DLD1 (cell line): ENCODE measurements at regions not wholly inside any gene's neighbourhood (a gene's known extent, or its start where the extent isn't known, plus 50 kb on each side); places are given as distances from the start of the nearest gene placed in this dataset.
"Not testable (repeated sequence)": the region's sequence is repeated elsewhere in the genome, so short reads cannot be mapped to it uniquely, and the experiment has no call there.

Experiments used
- in situ Hi-C: cut with HindIII; loops from 2 replicates; pipeline ENCODE4 v1.10.0; 2017; ENCODE audit warnings: low sequenced_read_pairs

DNA sequence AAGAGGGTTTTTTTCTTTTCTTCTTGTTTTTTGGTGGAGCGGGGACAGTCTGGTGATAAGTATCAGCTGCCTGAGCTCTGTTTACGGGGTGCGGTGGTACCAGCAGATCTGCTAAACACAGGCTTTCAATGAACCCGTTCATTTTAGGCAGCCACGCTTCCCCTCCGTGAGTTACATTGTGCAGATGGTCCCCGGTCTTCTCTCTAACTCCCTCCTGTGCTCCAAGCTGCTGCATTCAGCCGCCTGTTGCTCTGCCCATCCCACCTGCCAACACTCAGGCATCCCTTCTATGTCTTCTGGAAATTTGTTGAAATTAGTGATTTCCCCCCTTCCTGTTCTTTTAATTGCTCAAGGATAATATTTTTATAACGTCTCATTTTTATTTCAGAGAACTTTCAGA lies 82.1 kb upstream of the ELAC2 start:
- in situ Hi-C loops: no loop called here

DNA sequence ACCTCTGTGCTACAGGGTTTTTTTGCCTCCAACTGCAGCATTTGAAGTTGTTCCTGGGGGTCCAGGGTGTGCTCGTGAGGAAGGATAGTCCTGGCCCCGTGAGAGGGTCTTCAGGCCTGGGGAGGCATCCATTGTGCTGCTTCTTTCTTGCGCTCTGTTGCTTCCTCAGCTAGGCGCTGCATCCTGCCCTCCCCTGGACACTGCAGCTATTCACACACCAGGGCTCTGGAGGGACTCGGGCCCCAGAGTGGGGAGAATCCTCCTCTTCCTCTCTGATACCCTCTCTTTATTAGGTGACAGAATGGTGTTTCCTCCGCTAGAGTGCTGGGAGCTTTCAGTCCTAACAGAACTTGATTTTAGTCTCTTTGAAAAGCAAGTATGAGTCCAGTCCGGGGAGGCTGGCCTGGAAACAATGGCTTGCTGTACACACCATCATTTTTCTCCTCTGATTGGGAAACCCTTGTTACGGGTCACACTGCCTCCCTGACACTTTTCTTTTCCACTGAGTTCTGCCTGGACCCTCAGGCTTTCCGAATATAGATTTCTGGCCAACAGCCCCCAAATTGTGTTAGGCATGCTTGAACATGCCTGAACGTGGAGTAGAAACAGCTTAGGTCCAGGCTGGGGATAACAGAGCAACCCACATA lies 81.4 kb upstream of the ELAC2 start:
- in situ Hi-C loops: no loop called here

DNA sequence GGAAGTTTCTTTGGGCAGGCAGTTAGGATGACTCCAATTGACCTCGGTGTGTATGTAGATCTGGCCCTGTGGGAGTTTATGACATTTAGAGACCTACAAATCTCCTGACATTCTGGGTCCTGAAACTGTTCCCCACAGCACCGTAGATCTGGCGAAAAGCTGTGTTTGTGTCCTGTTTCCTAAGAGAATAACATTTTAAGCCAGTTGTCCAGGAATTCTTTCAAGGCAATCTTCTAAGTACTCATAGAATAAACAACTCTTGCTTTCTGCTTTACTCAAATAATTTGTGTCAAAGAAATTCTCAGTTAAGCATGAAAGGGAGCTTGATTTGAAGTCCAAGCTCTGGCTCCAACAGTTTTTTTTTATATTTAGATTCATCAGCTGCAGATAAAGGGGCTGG lies 78.5 kb upstream of the ELAC2 start:
- in situ Hi-C loops: no loop called here

DNA sequence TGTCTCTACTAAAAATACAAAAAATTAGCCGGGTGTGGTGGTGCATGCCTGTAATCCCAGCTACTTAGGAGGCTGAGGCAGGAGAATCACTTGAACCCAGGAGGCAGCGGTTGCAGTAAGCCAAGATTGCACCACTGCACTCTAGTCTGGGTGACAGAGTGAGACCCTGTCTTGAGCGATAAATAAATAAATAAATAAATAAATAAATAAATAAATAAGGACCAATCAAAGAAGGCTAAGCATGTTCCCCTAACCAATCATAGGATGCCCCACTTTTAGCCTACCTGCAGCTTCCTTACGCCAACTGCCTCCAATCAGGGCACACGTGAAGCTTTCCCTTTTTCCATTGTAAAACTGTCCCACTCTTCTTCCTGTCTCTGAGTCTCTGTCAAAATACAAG lies 74.2 kb upstream of the ELAC2 start:
- in situ Hi-C loops: not testable (repeated sequence)

DNA sequence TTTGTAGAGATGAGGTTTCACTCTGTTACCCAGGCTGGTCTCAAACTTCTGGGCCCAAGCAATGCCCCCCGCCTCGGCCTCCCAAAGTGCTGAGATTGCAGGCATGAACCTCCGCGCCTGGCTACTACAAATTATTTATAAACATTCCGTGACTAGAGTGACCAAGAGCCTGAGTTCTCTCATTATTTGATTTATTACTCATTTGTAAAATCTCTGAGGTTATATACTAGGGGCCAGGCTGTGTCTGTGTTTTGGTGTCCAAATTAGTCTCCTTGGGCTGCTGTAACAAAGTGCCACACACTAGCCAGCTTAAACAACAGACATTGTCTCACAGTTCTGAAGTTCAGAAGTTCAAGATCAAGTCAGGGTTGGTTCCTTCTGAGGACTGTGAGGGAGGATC lies 70.8 kb upstream of the ELAC2 start:
- in situ Hi-C loops: no loop called here

DNA sequence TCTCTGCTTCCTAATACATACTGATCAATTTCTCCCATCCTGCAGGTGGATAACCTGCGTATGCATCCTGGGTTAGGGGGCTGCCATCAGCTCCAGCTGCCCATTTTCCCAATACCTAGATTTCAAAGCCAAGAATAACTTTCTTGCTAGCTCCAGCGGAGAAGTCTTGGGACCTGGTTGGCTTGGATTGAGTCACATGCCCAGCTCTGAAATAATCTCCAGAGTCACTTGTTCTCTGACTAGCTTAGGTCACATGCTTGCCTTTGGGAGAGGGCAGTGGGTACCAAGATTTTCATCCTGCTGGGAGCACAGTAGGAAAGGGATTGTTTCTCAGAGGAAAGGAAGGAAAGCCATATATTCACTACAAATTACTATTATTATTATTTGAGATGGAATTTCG lies 70.0 kb upstream of the ELAC2 start:
- in situ Hi-C loops: no loop called here

DNA sequence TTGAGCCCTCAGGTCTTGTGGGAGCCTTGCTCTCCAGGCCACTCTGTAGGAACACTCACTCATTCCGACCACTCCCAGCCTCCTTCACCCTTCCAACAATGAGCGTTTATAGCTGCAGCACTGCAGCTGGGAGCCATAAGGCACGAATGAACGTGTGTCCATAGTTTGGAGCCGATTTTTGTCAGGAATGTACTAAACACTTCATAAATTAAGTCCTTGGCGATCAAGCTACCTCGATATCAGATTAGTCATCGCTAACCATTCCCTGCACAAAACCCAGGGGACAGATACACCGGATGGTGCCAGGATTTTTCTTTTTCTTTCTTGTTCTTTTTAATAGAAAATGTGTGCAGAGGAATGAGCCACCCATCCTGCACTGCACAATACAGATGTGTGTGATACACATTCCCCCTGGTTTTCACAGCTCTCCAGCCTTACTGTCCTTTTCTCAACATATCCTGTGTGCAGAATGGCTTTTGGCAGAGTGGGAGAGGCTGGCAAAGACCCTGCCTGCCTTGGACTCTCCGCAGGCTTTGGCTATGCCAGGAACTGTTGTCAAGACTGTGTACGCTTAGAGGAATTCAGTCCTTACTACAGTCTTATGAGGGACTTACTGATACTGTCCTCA lies 68.4 kb upstream of the ELAC2 start:
- in situ Hi-C loops: no loop called here

DNA sequence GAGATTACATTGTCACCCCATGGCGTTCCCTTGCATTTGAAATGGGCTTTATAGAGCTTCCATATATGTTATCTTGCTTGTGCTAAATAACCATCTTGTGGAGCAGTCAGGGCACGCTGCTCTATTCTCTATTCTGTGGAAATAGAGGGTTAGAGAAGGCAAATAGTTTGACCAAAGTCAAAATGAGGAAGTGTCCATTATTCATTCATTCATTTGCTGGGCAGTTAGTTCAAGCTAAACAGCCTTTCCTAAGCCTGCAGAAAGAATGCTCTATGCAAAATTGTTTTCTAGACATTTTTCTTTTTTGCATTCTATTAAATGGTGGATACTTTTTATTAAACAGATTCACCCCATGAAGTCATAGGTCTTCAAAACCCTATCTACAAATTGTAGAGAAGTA lies 67.8 kb upstream of the ELAC2 start:
- in situ Hi-C loops: no loop called here

DNA sequence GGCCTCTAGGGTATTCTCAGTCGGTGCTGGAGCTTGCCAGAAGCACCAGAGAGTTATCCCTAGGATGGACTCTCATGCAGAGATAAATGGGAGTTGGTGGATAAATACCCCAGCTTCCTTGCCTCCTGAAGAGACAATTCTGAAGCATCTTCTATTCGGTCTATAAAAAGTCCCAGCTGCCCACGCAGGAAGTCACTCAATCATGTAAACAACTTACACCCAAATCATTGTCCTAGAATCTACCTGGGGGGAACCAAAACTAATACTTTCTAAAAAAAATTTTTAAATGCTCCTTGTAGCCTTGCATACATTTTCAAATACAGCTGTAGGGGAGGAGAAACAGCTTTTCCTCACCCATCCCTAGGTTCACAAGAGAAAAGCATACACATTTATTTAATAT lies 66.6 kb upstream of the ELAC2 start:
- in situ Hi-C loops: no loop called here

DNA sequence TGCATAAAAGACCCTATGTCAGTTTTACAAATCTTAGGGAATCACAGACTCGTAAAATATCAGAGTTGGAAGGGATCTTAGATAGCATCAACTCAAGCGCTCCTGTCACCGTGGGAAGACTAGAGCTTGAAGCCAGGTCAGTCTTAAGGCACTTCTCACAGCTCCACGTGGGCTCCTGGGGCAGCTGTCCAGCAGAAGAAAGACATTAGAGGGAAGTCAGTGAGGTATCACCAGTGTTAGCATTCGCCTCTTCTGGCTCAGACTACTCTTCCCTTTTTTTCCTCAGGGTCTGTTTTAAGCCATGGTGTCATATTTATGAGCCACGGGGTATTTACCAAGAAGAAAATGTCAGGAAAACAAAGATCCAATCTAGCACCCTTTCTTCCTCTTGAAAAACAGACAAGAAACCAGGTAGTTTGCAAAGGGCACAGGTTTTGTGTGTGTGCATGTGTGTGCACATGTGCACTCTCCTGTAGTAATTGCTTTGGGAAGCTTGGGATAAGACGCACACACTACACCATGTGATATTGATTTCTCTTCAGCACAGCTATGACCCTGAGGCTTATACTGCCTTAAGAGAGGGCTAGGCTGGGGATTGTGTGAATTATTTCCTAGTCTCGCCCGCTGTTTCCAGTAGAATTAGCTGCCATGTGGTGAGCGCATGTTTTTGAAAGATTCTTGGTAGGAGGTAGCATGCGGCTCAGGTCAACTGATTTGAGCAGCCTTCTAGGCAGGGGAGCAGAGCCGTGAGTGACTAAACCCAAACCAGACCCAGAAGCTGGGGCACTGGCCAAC lies 61.0 kb upstream of the ELAC2 start:
- in situ Hi-C loops: no loop called here

DNA sequence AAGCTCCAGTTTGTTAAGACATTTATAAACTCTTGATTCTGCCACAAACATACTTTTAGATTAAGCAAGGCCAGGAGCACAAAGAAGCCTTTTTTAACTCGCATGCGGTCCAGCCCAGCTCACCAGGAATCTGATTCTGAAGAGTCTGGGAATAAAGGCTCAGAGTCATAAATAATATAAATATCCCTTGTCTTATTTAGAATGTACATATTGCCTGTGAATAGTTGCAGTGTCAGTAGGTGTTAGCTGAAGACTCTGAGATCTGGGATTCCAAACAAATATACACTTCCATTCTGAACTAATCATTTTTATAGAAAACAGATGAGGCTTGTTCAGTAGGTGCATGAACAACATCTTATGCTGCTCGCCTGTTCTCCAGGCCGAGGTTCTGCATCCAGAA lies 59.1 kb upstream of the ELAC2 start:
- in situ Hi-C loops: no loop called here

DNA sequence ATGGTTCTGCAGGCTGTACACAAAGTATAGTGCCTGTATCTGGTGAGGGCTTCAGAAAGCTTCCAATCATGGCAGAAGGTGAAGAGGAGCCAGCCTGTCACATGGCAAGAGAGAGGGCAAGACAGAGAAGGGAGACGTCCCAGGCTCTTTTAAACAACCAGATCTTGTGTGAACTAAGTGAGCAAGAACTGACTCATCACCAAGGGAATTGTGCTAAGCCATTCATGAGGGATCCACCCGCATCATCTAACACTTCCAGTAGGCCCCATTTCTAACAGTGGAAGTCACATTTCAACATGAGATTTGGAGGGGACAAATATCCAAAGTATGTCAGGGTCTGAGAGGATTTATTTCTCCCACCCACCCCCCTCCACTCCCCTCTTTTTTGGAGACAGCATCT lies 56.2 kb upstream of the ELAC2 start:
- in situ Hi-C loops: no loop called here

DNA sequence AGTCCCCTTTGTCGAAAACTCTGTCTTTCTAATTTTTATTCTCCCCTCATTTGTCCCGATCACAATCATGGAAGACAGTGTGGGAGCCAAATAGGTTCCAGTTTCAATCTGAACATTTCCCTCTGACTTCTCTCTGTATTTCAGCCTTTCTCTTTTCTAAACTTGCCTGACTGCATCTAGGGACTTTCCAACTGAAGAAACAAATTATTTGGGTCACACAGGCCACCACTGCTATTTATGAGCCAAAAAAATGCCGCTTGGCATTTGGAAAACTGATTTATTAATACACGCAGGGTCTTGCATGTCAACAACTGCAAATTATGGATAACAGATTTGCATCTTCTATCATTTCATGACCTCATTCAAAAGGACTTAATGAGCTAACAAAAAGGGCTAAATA lies 55.2 kb upstream of the ELAC2 start:
- in situ Hi-C loops: no loop called here

DNA sequence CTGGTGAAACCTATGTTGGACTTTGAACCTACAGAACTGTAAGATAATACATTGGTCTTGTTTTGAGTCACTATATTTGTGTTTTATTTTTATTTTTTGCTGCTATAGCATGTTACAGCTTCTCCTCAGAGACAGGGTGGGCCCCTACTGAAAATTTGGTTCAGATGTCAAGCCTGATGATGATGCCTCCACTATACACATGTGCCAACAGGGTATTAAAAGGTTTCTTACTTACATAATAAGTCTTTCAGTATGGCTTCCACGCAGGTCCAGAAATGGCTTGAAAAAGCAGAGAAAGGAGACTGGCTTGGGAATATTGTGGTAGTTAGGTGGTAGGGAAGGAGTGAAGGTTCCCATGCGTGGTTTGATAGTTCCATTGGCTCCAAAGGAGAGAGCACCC lies 52.9 kb upstream of the ELAC2 start:
- in situ Hi-C loops: no loop called here

DNA sequence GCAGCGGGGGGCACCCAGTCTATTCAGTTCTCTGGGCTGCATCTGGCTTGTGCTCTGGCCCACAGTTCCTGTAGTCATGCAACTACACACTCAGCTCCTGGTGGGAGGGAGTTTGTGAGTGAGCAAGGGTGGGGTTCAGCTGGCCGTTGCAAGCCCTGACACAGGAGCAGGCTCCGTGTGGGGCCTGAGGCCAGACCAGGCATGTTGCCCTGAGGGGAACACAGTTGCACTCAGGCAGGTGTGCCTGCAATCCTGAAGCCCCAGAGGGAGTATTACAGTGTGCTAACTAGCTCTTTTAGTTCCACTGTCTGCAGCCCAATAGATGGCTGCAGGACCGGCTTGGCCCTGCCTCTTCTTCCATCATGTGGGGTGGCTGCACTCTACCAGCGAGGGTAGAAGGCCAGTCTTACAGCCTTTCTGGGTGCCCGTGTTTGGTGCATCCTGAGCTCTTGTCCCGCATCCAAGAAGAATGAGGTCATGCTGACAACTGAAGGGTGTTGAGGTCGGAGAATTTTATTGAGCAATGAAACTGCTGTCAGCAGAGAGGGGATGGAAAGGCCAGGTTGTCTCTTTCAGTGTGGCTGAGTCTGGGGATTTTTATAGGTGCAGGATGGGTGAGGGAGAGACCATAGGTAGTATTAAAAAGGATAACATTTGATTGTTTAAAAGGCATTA lies 49.9 kb upstream of the ELAC2 start:
- in situ Hi-C loops: no loop called here
